Tibial nerve (tissue), 4 donors: ENCODE measurements at regions not wholly inside any gene's neighbourhood (a gene's known extent, or its start where the extent isn't known, plus 50 kb on each side); places are given as distances from the start of the nearest gene placed in this dataset.

Experiments used
- DNase-seq, 2 donors: peaks; one replicate each; pipeline ENCODE4 v3.0.0-alpha.2; 2019; ENCODE audit warnings: low spot score in 2 of 2
- H3K27ac ChIP-seq, 4 donors: fragments of 200-600 bp; sonication (generic) in 3 of 4; one replicate each; pipeline ENCODE4 v1.5.1; 2017 to 2019; ENCODE audit warnings: mild to moderate bottlenecking in 1 of 4
- H3K27me3 ChIP-seq, 2 donors: fragments of 200-600 bp; sonication (generic) in 1 of 2; one replicate each; pipeline versions ENCODE4 v1.5.1 to v1.6.0; 2017 to 2019
- H3K36me3 ChIP-seq, 3 donors: fragments of 200-600 bp; sonication (generic); one replicate each; pipeline ENCODE4 v1.5.1; 2018 to 2019
- H3K4me1 ChIP-seq, 4 donors: fragments of 200-600 bp; sonication (generic) in 3 of 4; one replicate each; pipeline ENCODE4 v1.5.1; 2017 to 2019
- H3K4me3 ChIP-seq, 4 donors: fragments of 200-600 bp; sonication (generic) in 3 of 4; one replicate each; pipeline ENCODE4 v1.5.1; 2017 to 2019; ENCODE audit warnings: mild to moderate bottlenecking in 1 of 4, moderate library complexity in 1 of 4
- H3K9me3 ChIP-seq, 4 donors: fragments of 200-600 bp; sonication (generic) in 3 of 4; one replicate each; pipeline ENCODE4 v1.5.1; 2017 to 2019
- CTCF ChIP-seq, 5 experiments: fragments of 200-600 bp in 3 of 5; fragments of 450-650 bp in 2 of 5; sonication (generic) in 3 of 5; IDR thresholded peaks; one replicate each; pipeline ENCODE4 v1.5.1; 2016 to 2019; ENCODE audit warnings: antibody characterized with exemption in 5 of 5, mild to moderate bottlenecking in 3 of 5, moderate library complexity in 2 of 5
- EP300 ChIP-seq, 2 donors: sonication (generic); formaldehyde crosslinking; IDR thresholded peaks; one replicate each; pipeline ENCODE4 v1.6.1; 2017; ENCODE audit warnings: antibody characterized with exemption in 2 of 2, mild to moderate bottlenecking in 1 of 2
- POLR2A ChIP-seq, 2 donors: fragments of 450-650 bp; IDR thresholded peaks; one replicate each; pipeline ENCODE4 v1.6.1; 2017; ENCODE audit warnings: antibody characterized with exemption in 2 of 2, mild to moderate bottlenecking in 2 of 2, moderate library complexity in 2 of 2
- WGBS, 2 donors: methylation state at CpG; one replicate each; pipeline ENCODE4 v1.1.5; 2018; 5-methylcytosine and 5-hydroxymethylcytosine counted together

GRCh38 chr19:34598217-34599155, 78.5 kb downstream of the SCGB2B2 start:
- no peak for TF ChIP-seq POLR2A (IDR thresholded peaks at IDR 0.05)
- TF ChIP-seq CTCF (IDR thresholded peaks at IDR 0.05) = no peak
- no peak for TF ChIP-seq EP300 (IDR thresholded peaks at IDR 0.05)
- H3K27ac ChIP-seq = no peak overlapping the region
- H3K9me3 ChIP-seq = peaks cover 0 to 73% (median 6%) of the 10 kb centered on the region in 4 donors
- peaks cover 0 to 13% (median 0%) of the 10 kb centered on the region in 3 donors for H3K36me3 ChIP-seq
- no peaks in the 10 kb centered on the region for H3K27me3 ChIP-seq
- H3K4me3 ChIP-seq = no peak overlapping the region
- 78 to 81% methylated on average over 9 of the region's 9 CpGs for WGBS, 2 donors
- no peaks in the 10 kb centered on the region for H3K4me1 ChIP-seq
- no peak for DNase-seq

- H3K27me3 ChIP-seq = no peaks in the 10 kb centered on the region
- H3K4me3 ChIP-seq = no peak overlapping the region
- H3K9me3 ChIP-seq = peaks cover 0 to 71% (median 3%) of the 10 kb centered on the region in 4 donors
- TF ChIP-seq EP300 (IDR thresholded peaks at IDR 0.05) = no peak
- no peak for TF ChIP-seq POLR2A (IDR thresholded peaks at IDR 0.05)
- TF ChIP-seq CTCF (IDR thresholded peaks at IDR 0.05) = no peak
- 70 to 75% methylated on average over 9 of the region's 9 CpGs for WGBS, 2 donors
- no peak overlapping the region for H3K27ac ChIP-seq
- H3K4me1 ChIP-seq = no peaks in the 10 kb centered on the region
- DNase-seq = no peak
- peaks cover 0 to 22% (median 0%) of the 10 kb centered on the region in 3 donors for H3K36me3 ChIP-seq
Observed at GRCh38 chr19:34597596-34597995, 79.4 kb downstream of the SCGB2B2 start.

GRCh38 chr19:34596989-34597388, 80.0 kb downstream of the SCGB2B2 start:
- H3K4me1 ChIP-seq = no peaks in the 10 kb centered on the region
- TF ChIP-seq EP300 (IDR thresholded peaks at IDR 0.05) (no peak), POLR2A (IDR thresholded peaks at IDR 0.05) (no peak), CTCF (IDR thresholded peaks at IDR 0.05) (no peak)
- peaks cover 0 to 71% (median 3%) of the 10 kb centered on the region in 4 donors for H3K9me3 ChIP-seq
- no peak for DNase-seq
- peaks cover 0 to 28% (median 0%) of the 10 kb centered on the region in 3 donors for H3K36me3 ChIP-seq
- H3K4me3 ChIP-seq = no peak overlapping the region
- 86% methylated on average over 1 of the region's 1 CpG; no CpG with 5 or more reads in 1 of the 2 donors for WGBS, 2 donors
- no peaks in the 10 kb centered on the region for H3K27me3 ChIP-seq
- no peak overlapping the region for H3K27ac ChIP-seq

- Histone ChIP-seq H3K36me3 (peaks cover 0 to 28% (median 0%) of the 10 kb centered on the region in 3 donors), H3K27me3 (no peaks in the 10 kb centered on the region), H3K27ac (no peak overlapping the region), H3K9me3 (peaks cover 0 to 71% (median 1%) of the 10 kb centered on the region in 4 donors), H3K4me3 (no peak overlapping the region), H3K4me1 (no peaks in the 10 kb centered on the region)
- no peak for DNase-seq
- WGBS, 2 donors = 73 to 89% methylated on average over 8 to 13 of the region's 13 CpGs
- TF ChIP-seq CTCF (IDR thresholded peaks at IDR 0.05) = no peak
- TF ChIP-seq POLR2A (IDR thresholded peaks at IDR 0.05) = no peak
- no peak for TF ChIP-seq EP300 (IDR thresholded peaks at IDR 0.05)
Observed at GRCh38 chr19:34596115-34596514, 80.8 kb downstream of the SCGB2B2 start.

- Histone ChIP-seq H3K4me1 (no peaks in the 10 kb centered on the region), H3K4me3 (no peak overlapping the region), H3K27ac (no peak overlapping the region), H3K27me3 (no peaks in the 10 kb centered on the region), H3K9me3 (peaks cover 0 to 72% (median 1%) of the 10 kb centered on the region in 4 donors), H3K36me3 (peaks cover 0 to 28% (median 0%) of the 10 kb centered on the region in 3 donors)
- DNase-seq = no peak
- 73% methylated on average over 9 to 10 of the region's 10 CpGs for WGBS, 2 donors
- no peak for TF ChIP-seq CTCF (IDR thresholded peaks at IDR 0.05)
- no peak for TF ChIP-seq EP300 (IDR thresholded peaks at IDR 0.05)
- TF ChIP-seq POLR2A (IDR thresholded peaks at IDR 0.05) = no peak
Observed at GRCh38 chr19:34595683-34596082, 81.3 kb downstream of the SCGB2B2 start.
